HG03378 (cell line): ENCODE measurements at regions not wholly inside any gene's neighbourhood (a gene's known extent, or its start where the extent isn't known, plus 50 kb on each side); places are given as distances from the start of the nearest gene placed in this dataset.

ENCODE experiments used
- ATAC-seq: cut with Tn5 transposase; IDR thresholded peaks from one replicate; pipeline ENCODE4 v1.9.1; 2021; ENCODE audit warnings: mild to moderate bottlenecking, moderate library complexity; ENCODE audit not compliant: unreplicated experiment

DNA sequence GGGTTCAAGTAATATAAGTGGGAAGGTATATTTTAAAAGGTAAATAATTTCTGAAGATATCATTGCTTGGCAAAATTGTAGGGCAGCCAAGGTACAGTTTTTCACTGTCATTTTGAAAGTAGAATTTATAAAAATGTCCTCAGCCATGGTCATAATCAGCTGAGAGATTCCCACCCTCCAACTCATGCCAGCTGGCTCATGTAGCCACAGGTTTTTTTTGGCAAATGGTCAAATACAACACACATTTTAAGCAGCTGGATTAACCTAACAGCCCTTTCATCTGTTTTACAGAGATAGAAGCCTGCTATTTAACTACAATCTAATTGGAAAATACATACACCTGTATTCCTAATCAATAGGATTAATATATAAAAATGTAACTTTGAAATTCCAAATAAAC, 619.2 kb upstream of the SGCG start:
- ATAC-seq = no peak

DNA sequence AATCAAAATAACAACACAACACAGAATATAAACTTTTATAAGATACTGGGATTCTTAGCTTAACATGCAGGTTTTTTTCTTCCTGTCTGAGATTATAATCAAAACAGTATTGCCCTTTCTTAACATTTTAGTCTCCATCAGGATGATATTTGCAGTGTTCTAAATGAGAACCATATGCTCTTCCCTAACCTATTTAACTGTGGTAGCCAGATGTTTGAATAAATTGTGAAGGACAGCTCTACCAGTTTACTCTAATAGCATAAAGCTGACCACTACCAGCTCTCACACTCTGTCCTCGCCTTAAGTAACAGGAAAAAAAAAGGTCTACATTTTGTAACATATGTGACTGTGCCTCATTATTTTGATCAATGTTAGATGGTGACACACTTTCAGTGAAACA, 618.7 kb upstream of the SGCG start:
- ATAC-seq = no peak

DNA sequence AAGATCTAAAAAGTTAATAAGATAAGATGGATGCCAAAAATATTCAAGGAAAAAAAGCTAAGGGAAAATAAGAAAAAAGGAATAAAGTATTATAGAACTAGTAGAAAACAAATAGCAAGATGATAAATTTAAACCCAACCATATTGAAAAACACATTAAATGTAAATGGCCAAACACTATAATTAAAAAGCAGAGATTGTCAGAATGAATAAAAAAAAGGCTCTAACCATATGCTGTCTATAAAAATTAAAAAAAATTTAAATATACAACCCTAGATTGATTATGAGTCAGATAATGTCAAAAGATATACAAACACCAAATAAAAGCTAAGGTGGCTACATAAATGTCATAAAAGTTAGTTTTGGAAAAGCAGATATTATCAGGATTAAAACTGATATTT, 617.5 kb upstream of the SGCG start:
- no peak for ATAC-seq

DNA sequence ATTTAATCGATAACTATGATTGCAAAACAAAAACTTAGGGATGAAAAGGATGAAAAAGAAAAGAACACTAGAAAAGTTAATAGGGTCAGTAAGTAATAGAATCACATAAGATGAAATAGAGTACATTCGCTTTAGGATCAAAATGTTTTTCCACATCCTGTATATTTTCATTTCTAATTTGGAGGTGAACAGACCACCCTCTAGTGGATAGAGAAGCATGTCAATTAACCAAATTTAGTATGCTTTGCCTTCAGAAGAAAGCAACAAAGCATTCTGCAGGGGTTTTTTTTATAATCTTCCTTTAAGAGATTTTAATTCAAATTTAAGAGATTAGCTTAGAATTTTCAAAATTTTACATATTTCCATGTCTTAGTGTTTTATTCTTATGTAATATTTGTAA, 611.0 kb upstream of the SGCG start:
- ATAC-seq = no peak

DNA sequence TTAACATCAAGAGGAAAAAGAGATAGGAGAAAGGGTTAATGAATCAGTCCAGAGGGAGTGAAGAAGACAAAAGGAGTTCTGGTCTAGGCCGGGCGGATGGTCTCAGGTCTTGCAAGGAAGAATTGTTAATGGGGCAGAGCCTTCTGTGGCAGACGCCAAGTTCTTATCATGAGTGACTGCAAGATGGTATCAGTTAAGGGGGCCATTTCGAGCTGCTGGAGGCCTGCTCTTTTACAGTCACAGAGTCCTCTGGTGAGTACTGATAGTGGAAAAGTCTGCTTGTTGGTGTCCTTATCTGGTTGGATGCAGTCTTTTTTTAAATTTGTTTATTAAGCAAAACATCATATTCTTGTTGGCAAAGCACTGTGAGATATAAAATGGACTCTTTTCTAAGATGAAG, 590.9 kb upstream of the SGCG start:
- ATAC-seq = no peak

DNA sequence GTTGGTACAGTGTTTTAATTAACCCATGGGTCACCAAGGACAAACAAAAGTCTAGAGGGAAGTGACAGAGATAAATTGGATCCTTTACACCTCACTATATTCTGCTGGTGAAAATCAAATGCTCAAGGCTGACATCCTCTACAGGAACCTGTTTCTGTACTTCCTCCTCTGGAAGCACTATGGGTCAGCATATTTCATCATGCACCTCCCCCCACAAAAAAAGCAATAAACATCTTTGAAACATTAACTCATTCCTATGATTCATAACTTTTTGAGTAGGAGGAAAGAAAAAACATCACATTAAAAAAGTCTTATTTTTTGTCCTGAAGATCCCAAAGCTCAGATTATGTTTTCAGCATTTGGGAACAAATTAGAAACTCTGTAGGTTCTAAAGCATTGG, 588.3 kb upstream of the SGCG start:
- ATAC-seq = no peak

DNA sequence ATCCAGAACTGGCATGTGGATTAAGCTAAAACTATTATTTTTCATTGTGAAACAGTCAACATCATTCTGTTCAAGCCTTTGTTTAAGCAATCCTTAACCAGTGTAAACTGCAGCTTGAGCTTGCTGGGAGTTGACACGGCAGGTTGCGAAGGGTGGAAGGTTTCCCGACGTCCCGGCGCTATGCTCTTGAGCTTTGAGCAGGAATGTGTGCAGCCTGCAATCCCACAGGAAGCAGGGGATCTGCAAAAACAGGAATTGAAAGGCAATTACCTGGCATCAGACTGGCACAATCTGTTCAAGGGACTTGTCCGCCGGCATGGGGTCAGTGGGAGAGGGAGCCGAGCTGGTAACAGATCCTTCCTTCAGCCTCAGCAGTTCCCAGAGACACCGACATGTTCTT, 586.7 kb upstream of the SGCG start:
- no peak for ATAC-seq

DNA sequence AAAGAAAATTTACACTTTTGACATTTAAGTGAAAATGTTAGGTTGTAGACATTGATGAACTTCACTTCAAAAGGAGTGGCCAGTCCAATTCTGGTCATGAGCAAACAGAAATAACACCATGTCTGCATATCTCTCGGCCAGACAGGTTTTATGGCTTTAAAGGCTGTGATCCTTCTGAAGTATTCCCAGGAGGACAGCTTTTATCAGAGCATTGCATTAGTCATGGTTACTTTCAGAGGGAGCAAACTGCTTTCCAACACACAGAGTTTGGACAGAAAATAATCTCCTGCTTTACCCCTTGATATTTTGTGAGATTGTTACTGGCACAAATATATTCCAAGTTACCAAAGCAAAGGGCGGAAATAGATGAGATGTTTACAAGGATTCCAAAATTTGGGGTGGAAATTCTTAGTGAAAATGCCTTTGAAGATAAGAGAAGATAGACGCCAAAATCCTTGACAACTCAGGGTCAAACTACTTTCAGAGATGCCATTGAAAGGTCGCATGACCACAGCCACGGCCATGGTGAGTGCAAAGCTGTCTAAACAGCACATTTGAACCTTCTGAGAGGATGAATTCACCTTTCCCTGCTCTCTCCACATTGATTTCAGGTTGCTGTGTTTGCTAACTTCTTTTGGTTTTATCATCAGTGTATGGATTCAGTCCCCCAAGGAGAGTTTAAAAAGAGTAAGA, 584.5 kb upstream of the SGCG start:
- ATAC-seq = no peak

DNA sequence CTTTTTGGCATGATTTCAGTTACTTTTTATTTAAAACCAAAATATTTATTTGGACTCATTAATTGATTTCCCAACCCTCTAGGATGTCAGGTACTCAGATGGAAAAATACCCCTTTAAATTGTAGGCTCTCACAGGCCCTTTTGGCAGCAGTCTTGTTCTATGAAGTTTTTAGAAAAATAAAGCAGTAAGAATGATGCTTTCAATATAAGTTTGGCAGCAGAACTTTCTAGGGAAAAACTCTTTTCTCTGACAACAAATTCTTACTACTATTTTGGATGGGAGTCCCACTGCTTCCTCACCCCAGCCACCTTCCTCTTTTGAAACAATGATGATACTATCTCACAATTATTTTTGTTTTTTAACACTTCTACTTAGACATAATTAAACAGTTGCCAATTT, 581.6 kb upstream of the SGCG start:
- no peak for ATAC-seq

DNA sequence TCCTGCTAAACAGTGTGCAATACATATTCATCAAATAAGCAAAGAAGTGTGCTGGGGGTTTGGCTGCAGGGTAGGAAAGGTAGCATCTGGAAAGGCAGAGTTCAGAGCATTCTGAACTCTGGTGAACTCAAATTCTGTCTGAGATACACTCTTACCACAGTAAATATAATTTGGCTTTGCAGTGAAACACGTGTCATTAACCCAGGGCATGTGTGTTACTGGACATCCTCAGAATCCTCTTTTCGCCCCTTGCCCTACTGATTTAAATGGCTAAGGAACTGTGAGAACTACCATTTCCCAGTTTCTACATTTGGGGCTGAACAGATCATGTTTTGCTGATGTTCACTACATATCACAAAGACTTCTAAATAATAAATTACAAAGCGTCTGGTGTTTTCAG, 562.8 kb upstream of the SGCG start:
- no peak for ATAC-seq

DNA sequence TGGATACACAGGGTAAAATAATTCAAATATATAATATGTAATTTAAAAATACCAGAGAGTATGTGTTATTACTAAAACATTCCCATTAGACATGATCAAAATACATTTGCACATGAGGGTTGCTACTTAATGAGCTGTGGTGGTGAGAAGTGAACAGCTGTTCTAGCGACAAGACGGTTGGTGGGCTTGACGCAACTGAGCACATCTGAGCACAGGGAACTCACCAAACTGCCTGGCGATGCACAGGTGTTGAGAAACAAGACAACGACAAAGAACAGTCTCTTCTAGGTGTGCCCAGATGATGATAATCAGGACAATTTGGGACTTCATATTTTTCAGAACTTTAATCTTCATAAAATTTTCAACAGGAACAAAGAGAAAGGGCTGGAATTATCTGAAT, 555.1 kb upstream of the SGCG start:
- no peak for ATAC-seq

DNA sequence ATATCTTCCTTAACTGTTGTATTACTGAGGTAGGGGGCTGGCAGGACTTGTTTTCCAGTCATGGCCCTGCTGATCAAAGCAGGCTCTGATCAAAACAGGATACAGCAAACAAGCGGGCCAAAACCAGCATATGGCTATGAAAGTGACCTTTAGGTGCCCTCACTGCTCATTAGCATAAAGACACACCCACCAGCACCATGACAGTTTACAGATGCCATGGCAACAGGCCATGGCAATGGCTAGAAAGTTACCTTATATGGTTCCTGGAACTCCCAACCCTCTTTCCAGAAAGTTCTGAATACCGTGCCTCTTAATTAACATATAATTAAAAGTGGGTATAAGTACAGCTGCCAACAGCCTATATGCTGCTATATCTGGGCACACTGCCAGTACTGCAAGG, 551.4 kb upstream of the SGCG start:
- no peak for ATAC-seq

DNA sequence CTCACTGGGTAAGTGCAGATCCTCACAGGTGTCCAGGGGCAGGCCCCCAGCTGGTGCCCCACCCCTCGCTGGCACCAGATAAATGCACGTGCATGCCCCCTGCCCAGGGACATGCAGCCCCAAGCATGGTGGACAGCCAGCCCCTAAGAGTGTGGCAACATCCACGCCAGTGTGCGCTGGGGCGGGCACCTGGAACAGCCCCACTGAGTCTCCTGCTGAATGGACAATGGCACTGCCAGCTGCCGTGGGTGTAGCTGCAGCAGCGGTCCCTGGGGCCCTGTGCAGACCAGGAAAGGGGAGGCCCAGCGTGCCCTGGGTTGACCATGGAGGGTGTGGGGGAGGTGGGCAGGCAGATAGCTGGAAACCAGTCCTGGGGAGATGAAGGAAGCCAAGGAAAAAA, 538.7 kb upstream of the SGCG start:
- ATAC-seq = no peak

DNA sequence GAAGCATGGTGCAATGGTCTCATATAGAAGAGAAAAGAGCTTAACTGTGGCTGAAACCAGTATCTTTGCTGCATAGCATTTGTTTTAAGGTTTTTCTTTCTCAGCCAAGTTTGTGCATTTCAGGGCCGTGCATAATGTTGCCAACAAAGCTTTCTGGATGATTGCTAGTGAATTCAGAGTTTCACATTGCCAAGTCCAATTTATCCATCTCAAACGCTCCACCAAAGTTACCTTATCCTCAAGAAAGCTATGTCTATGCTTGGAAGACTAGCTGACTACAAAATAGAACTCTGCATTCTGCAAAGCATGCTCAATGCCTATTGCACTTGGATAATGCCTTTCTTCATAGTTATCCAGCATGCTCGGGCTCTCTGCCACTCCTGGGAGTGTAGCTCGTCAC, 535.8 kb upstream of the SGCG start:
- ATAC-seq = no peak

DNA sequence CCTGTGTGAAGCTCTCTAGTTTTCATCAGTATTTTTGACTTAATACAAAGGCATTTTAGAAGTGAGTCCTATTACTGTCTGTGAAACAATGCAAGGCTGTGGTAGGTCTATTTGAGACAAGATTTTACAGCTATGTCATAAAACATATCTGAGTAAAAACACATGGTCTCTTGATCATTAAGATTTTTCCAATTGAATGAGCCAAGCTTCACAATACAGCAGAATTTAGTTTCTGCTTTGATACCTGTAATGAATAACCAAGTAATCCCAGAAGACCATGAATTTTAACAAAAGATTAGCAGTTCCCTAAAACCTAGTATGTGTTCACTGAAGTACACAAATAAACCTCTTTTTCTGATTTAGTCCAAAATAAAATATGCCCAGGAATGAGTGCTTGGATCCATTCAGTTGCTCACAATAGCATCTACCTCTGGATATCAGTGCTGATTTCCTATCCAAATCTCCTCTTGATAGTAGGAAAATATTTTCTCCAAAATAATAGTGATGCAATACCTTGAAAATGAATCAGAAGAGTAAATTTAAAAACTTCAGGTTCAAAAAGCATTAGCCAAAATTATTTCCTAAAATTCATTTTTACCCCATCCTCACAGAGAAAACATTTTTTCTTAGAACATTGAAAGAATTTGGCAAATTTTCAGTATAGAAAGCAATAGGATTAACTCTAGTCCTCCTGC, 533.5 kb upstream of the SGCG start:
- ATAC-seq = no peak

DNA sequence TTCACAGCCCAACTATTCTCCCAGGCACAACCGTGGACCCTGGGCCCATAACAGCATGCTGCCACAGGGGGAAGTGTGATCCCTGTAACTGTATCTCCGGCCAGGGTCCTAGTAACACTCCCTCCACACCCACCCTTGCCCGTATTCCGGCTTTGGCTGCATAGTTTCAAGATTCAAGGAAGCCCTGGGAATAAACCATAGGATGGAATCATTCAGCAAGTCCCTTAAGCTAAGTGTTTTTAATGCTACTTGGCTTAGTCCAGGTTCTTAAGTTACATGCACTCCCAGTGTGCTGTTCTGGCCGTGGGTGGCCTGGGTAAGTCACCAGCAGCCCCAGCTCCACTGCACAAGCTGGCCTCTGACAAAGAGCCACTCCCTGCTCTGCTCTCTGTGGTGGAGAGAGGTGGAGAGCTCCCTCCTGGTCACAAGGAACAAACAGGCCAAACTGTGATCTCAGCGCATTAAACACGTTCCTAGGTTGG, 532.4 kb upstream of the SGCG start:
- ATAC-seq = no peak

DNA sequence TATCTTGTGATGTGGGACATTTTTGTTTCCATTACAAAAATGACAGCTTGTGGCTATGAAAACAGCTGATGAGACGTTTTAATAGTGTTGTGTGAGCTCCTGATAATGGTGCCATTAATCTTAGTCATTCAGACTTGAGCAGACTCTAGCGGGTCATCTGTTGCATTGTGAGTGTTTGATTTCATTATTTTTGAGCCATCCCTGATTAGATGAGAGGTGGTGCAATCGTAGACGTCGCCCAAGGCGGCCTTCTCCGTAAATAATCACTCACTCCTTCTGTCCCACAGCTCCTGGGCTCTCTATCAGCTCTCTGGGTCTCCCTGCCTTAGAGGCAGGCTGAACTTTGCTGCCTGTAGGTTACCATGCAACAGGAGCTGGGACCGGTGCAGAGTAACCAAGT, 528.0 kb upstream of the SGCG start:
- no peak for ATAC-seq

DNA sequence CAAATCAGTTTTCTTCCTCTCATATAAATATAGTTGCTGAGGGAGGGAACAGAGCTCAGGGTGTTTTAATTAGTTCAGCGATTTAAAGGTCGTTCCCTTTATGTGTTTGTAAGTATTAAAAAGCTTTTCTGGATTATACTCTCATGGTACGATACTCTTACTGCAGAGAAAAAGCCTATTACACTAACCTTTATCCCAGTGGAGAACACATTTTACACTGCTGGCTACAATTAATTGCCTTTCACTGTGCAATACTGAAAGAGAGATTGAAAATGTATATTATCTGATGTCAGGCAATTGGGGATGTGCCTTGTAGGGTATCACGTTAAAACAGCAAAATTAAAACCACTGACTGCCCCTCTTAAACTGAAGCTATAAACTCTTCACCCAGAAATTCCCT, 526.9 kb upstream of the SGCG start:
- no peak for ATAC-seq

DNA sequence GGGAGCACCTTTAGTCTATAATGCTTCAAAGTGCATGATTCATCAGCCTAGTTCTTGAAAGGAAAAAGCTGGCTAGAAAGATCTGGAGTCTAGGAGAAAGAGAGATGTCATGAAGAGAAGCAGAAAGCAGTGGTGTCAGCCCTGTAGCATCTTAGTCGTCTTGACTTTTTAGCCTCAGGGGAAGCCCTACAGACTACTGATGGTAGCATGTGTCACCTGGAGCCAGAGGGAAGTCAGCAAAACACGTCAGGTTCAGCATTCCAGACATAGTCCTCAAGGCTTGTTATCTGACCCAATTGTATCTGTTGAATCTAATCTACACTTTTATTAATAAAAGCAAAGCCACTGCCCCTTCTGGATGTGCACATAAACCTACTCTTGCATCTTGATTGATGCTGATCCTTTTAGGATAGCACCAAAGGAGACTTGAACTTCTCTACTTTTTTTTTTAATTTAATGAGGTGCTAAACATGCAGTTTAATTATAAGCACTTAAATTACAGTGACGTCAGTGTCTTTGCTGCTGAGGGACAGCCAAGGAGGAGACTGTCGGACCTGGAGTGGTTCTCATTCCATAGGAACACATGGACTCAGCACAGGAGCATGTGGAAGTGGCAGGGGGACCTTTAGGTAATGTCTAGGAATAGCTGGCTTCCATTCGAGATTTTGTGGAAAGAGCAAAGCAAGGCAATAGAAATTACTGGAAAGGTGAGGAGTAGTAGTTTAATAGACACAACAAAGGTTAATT, 525.5 kb upstream of the SGCG start:
- no peak for ATAC-seq

DNA sequence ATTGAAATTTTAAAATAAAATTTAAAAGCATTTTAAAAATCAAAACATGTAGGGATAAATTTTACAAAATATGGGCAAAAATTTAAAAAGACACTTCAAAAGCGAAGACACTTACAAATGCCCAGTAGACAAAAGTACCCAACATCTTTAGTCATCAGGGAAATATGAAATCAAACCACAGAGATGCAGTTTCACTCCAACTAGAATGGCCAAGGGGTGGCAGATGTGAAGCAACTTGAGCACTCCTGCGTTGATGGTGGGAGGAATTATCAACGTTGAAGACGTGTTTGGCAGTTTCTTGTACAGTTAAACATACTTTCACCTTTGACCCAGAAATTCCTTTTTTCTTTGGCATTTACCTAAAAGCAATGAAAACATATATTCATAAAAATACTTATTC, 518.0 kb upstream of the SGCG start:
- no peak for ATAC-seq

DNA sequence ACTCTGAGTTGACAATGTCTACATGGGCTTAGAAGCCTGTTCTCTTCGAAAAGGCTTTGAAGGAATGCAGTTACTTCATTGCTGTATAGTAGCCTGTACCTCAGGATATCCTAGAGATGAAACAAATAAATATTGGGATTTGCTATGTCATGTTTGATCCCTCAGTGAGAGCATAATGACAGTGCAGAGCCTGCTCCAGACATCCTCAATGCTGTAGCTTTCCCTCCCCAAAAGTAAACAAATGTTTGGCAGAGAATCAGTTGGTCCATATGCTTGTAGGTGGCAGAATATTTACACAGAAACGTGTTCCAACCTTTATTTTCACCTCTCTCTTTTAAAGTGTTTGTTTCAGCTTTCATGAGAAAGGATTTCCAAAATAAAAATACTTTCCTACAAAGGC, 515.3 kb upstream of the SGCG start:
- ATAC-seq = no peak

DNA sequence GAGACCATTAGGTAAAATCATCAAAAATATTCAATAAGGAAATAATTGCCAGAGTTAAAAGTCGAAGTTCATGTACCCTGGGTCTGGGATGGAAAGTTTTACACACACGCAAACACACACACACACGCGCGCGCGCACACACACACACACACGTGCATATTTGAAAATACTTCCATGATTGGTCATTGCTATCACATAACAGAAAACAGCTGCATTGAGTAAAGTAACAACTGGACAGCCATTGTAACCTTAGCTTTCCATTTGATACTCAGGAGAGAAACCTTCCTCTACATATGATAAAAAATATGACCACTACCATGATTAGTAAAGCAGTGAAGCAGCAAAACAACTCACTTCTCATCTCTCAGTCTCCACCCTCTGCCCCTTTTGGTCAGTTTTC, 490.0 kb upstream of the SGCG start:
- ATAC-seq = no peak
